ENCODE measurements at regions not wholly inside any gene's neighbourhood (a gene's known extent, or its start where the extent isn't known, plus 50 kb on each side); places are given as distances from the start of the nearest gene placed in this dataset.

DNA sequence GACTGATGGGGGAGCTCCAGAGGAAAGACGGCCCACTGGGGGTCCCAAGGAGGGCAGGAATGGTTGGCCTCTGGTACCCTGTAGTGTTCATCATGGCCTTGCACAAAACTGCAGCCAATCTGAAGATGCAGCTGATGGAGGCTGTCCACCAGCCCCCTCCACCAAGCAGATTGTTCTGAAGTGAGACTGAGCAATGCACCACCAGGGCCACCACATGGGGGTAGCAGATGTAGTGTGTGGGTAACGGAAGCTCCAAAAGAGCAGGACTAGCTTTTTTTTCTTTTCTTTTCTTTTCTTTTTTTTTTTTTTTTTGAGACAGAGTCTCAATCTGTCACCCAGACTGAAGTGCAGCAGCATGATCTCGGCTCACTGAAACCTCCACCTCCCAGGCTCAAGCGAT, 181.0 kb upstream of the MYLIP start:
- no peaks in the 10 kb centered on the region for H3K27me3 ChIP-seq (replicated peaks; ENCODE audit: control insufficient read depth, insufficient read depth, low read length)
- no peaks in the 10 kb centered on the region for H3K36me3 ChIP-seq (ENCODE audit: control insufficient read depth, insufficient read depth, low read length)
- no peak overlapping the region for H3K4me3 ChIP-seq (replicated peaks; ENCODE audit: low read depth, low read length)
- DNase-seq (ENCODE audit: extremely low read depth, insufficient read length): no peak
- TF ChIP-seq, protein P1, sequence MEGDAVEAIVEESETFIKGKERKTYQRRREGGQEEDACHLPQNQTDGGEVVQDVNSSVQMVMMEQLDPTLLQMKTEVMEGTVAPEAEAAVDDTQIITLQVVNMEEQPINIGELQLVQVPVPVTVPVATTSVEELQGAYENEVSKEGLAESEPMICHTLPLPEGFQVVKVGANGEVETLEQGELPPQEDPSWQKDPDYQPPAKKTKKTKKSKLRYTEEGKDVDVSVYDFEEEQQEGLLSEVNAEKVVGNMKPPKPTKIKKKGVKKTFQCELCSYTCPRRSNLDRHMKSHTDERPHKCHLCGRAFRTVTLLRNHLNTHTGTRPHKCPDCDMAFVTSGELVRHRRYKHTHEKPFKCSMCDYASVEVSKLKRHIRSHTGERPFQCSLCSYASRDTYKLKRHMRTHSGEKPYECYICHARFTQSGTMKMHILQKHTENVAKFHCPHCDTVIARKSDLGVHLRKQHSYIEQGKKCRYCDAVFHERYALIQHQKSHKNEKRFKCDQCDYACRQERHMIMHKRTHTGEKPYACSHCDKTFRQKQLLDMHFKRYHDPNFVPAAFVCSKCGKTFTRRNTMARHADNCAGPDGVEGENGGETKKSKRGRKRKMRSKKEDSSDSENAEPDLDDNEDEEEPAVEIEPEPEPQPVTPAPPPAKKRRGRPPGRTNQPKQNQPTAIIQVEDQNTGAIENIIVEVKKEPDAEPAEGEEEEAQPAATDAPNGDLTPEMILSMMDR (IDR thresholded peaks at IDR 0.05; ENCODE audit: insufficient read depth, low read length, poor library complexity, severe bottlenecking): no peak

DNA sequence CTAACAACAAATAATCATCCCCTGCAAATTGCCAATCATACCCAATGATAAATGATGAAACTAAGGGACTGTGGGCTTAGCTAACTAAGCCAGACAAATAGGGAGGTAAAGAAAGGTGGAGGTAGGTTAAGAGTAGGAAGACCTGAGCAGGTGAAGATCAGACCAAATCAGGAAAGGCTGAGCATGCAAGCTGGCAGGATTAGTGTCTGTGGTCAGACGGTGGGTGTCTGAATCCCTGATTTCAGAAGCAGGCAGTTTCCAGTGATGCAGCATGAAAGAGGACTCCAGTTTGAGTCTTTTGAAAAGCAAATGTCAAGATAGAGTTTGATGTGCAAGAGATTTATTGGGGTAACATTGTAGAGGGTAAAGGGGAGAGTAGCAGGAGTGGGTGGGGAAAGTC, 181.4 kb upstream of the MYLIP start:
- no peaks in the 10 kb centered on the region for H3K36me3 ChIP-seq (ENCODE audit: control insufficient read depth, insufficient read depth, low read length)
- TF ChIP-seq, protein P1 (IDR thresholded peaks at IDR 0.05; ENCODE audit: insufficient read depth, low read length, poor library complexity, severe bottlenecking): no peak

DNA sequence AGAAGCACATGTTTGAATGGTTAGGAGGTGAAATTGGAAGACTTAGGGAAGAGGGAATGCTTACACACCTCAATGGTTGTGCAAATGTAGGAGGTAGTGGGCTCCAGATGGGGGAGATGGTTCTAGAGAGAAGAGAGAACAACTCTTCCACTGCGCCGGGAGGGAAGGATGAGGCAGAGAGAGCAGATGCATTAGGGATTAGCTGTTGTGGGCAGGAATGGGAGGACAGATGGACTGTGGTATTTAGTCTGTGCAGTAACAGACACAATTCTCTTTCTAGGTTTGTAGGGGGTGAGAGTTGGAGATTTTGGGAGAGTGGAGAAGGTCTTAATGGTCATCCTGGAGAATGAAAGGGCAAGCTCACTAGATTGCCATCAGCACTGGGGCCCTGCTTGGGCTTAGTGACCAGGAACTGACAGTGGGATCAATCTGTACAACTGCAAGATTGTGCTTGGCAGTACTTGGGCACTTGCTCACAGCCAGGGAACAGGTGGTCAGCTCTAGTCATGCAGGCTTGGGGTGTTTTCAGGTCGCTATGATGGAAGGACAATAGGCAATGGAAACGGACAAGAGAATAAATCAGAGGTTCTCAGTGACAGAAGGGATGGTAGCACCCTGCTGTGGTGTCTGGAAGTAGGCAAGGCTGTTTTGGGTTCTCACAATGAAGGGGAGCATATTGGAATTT, 182.0 kb upstream of the MYLIP start:
- no peak for DNase-seq (ENCODE audit: extremely low read depth, insufficient read length)
- no peaks in the 10 kb centered on the region for H3K36me3 ChIP-seq (ENCODE audit: control insufficient read depth, insufficient read depth, low read length)
- H3K4me3 ChIP-seq (replicated peaks; ENCODE audit: low read depth, low read length): no peak overlapping the region
- H3K27me3 ChIP-seq (replicated peaks; ENCODE audit: control insufficient read depth, insufficient read depth, low read length): no peaks in the 10 kb centered on the region
- TF ChIP-seq, protein P1 (IDR thresholded peaks at IDR 0.05; ENCODE audit: insufficient read depth, low read length, poor library complexity, severe bottlenecking): no peak

More for the DNA sequence above, 181.4 kb upstream of the MYLIP start:
- no peaks in the 10 kb centered on the region for H3K27me3 ChIP-seq (replicated peaks; ENCODE audit: control insufficient read depth, insufficient read depth, low read length)
- no peak overlapping the region for H3K4me3 ChIP-seq (replicated peaks; ENCODE audit: low read depth, low read length)
- DNase-seq (ENCODE audit: extremely low read depth, insufficient read length): no peak

DNA sequence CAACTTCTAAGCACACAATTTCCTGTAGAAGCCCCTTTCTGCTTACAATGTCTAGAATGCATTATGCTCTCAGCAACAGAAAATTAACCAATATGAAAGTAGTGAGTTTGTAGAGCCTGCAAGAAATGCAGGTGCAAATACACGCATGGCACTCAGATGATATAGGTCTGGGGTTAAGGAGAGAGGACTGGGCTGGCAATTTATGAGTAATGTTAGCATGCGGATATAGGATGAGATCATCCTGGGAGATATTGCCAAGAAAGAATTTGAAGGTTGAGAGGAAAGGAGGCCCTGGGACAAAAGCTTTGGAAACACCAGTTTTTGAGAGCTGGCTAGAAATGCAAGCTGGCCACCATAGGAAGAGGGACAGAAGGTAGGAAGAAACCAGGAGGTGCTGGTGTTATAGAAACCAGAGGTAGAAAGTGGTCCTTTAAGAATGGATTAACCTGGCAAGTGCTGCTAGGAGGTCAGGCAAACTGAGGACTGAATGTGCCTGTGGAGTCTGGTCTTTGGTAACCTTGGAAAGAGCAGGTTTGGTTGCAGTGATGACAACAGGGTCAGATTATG, 183.2 kb upstream of the MYLIP start:
- Histone ChIP-seq H3K36me3 (ENCODE audit: control insufficient read depth, insufficient read depth, low read length) (no peaks in the 10 kb centered on the region), H3K27me3 (replicated peaks; ENCODE audit: control insufficient read depth, insufficient read depth, low read length) (no peaks in the 10 kb centered on the region), H3K4me3 (replicated peaks; ENCODE audit: low read depth, low read length) (no peak overlapping the region)
- DNase-seq (ENCODE audit: extremely low read depth, insufficient read length): no peak
- TF ChIP-seq, protein P1 (IDR thresholded peaks at IDR 0.05; ENCODE audit: insufficient read depth, low read length, poor library complexity, severe bottlenecking): no peak

DNA sequence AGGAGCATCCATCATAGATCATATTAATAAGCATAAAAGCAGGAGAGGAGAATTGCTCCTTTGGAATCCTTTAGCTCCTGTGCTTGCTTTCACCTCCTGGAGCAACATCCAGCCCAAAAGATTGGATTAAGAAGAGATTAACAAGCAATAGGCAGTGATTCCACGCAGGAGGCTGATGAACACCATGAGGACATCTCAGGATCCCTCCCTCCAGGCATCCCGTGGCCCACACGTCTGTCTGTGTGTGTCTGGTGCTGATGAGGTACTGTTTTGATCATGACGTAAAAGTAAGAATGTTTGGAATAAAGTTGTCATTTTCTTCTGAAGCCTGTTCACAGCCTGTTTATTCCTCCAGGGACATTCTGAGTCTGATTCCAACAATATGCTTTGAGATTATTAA, 185.5 kb upstream of the MYLIP start:
- H3K27me3 ChIP-seq (replicated peaks; ENCODE audit: control insufficient read depth, insufficient read depth, low read length): no peaks in the 10 kb centered on the region
- TF ChIP-seq, protein P1 (IDR thresholded peaks at IDR 0.05; ENCODE audit: insufficient read depth, low read length, poor library complexity, severe bottlenecking): no peak
- no peak overlapping the region for H3K4me3 ChIP-seq (replicated peaks; ENCODE audit: low read depth, low read length)
- H3K36me3 ChIP-seq (ENCODE audit: control insufficient read depth, insufficient read depth, low read length): no peaks in the 10 kb centered on the region
- DNase-seq (ENCODE audit: extremely low read depth, insufficient read length): no peak
